ENCODE measurements at regions not wholly inside any gene's neighbourhood (a gene's known extent, or its start where the extent isn't known, plus 50 kb on each side); places are given as distances from the start of the nearest gene placed in this dataset.

DNA sequence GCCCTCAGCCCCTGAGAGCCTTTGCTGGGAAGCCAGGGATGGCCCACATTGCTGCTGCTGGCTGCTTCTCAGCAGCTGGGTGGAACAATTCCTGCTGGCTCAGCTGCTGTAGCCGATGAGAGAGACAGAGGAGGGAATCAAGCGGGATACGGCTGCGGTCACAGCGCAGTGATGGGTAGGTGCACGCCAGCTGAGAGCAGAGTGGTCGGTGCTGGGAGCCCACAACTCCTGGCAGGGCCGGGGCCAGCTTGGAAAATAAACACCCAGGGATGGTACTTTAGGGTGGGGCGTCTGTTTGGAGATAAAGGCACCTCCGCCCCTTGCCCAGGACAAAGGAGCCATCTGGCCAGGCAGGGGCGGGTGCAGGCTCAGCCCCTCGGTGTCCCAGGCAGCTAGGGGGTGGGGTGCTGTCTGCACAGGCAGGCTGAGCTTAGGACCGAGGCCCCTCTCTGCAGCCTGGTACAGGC lies 480.5 kb downstream of the MIAT start:
- Histone ChIP-seq H3K4me1 (replicated peaks in 1 of 4; ENCODE audit: control insufficient read depth in 3 of 4, insufficient read depth in 4 of 4, low read length in 3 of 4) (no peaks in the 10 kb centered on the region), H2BK20ac (ENCODE audit: low read length) (no peak overlapping the region), H3K23me2 (ENCODE audit: low read depth, low read length) (no peaks in the 10 kb centered on the region), H4K91ac (replicated peaks; ENCODE audit: insufficient read length, low read length) (no peak overlapping the region), H4K20me1 (replicated peaks in 1 of 2; ENCODE audit: control insufficient read depth in 1 of 2, insufficient read depth in 2 of 2, low read length in 2 of 2) (no peaks in the 10 kb centered on the region), H3K79me2 (ENCODE audit: control insufficient read depth in 1 of 2, insufficient read depth in 2 of 2, low read length in 2 of 2) (no peaks in the 10 kb centered on the region), H2BK120ac (replicated peaks; ENCODE audit: low read depth, low read length) (no peak overlapping the region), H2BK5ac (ENCODE audit: low read depth, low read length) (no peak overlapping the region), H2BK12ac (ENCODE audit: low read depth, low read length) (no peak overlapping the region), H3K56ac (replicated peaks; ENCODE audit: insufficient read length, low read depth, low read length) (no peak overlapping the region), H3K14ac (ENCODE audit: insufficient read length) (no peak overlapping the region), H3K9me3 (ENCODE audit: insufficient read depth in 2 of 2, low read depth in 1 of 2, low read length in 1 of 2) (no peaks in the 10 kb centered on the region), H3K79me1 (ENCODE audit: low read depth, low read length) (no peaks in the 10 kb centered on the region), H3K4me2 (ENCODE audit: insufficient read depth in 1 of 2, low read depth in 2 of 2, low read length in 2 of 2) (no peak overlapping the region), H3K4ac (replicated peaks; ENCODE audit: insufficient read length, low read depth, low read length) (no peak overlapping the region), H2AK5ac (ENCODE audit: low read depth, low read length) (no peak overlapping the region), H3K27ac (ENCODE audit: low read depth, low read length) (no peak overlapping the region), H3K9ac (replicated peaks in 1 of 4; ENCODE audit: extremely low read depth in 1 of 4, low read depth in 3 of 4, low read length in 3 of 4) (no peak overlapping the region), H3K23ac (ENCODE audit: insufficient read length) (no peak overlapping the region), H4K5ac (ENCODE audit: insufficient read length, low read depth, low read length) (no peak overlapping the region), H4K8ac (ENCODE audit: extremely low read depth, insufficient read depth, low read length) (no peak overlapping the region), H2BK15ac (ENCODE audit: low read length) (no peak overlapping the region; the same call in 1 of the 2 replicates), H2AFZ (ENCODE audit: low read length) (no peak overlapping the region), H3K4me3 (ENCODE audit: extremely low read depth in 1 of 4, insufficient read depth in 2 of 4, low read depth in 3 of 4, low read length in 4 of 4) (no peak overlapping the region), H3K18ac (ENCODE audit: extremely low read depth, low read length) (no peak overlapping the region), H3K36me3 (ENCODE audit: control insufficient read depth in 2 of 4, insufficient read depth in 4 of 4, low read length in 3 of 4) (no peaks in the 10 kb centered on the region), H3K27me3 (replicated peaks in 1 of 4; ENCODE audit: control insufficient read depth in 3 of 4, extremely low read depth in 1 of 4, insufficient read depth in 3 of 4, low read length in 3 of 4) (no peaks in the 10 kb centered on the region)
- ChIA-PET POLR2A (ENCODE audit: partially characterized antibody) (no interaction called here), CTCF (ENCODE audit: partially characterized antibody) (interaction anchor here (0.6 to 2.0 kb wide), 4 partner anchors 9 to 17 kb away, joined by 3 to 7 read pairs (median 4); no protein-coding TSS in a partner anchor)
- WGBS, 2 experiments (ENCODE audit: extremely low coverage in 1 of 2, insufficient coverage in 1 of 2, insufficient read length in 1 of 2, insufficient replicate concordance in 2 of 2, low coverage in 1 of 2, low lambda C conversion rate in 2 of 2, missing lambda C conversion rate in 1 of 2), result 84% methylated on average over 12 of the region's 13 CpGs; no CpG with 5 or more reads in 1 of the 2 experiments
- TF ChIP-seq SIRT6 (IDR thresholded peaks at IDR 0.05; ENCODE audit: low read length), result no peak
- TF ChIP-seq TEAD4 (IDR thresholded peaks at IDR 0.05; ENCODE audit: low read depth, low read length), result no peak
- TF ChIP-seq RAD21 (IDR thresholded peaks at IDR 0.05 in 1 of 2, conservative IDR thresholded peaks at IDR 0.05 in 1 of 2; ENCODE audit: low read depth in 2 of 2, low read length in 2 of 2), result no peak
- TF ChIP-seq NRF1 (IDR thresholded peaks at IDR 0.05; ENCODE audit: low read depth, low read length), result no peak
- no peak for TF ChIP-seq CREB1 (IDR thresholded peaks at IDR 0.05)
- no peak for TF ChIP-seq EGR1 (IDR thresholded peaks at IDR 0.05; ENCODE audit: borderline replicate concordance, low read depth, low read length)
- no peak for TF ChIP-seq HDAC2 (IDR thresholded peaks at IDR 0.05; ENCODE audit: borderline replicate concordance in 1 of 2, low read depth in 2 of 2, low read length in 2 of 2)
- no peak for TF ChIP-seq SUZ12 (IDR thresholded peaks at IDR 0.05; ENCODE audit: low read length)
- TF ChIP-seq KDM4A (IDR thresholded peaks at IDR 0.05; ENCODE audit: low read depth, low read length, severe bottlenecking), result no peak
- DNase-seq (ENCODE audit: low read depth in 1 of 2, low spot score in 2 of 2) (no peak), FAIRE-seq (no peak)

Data from H1 (cell line).